Activated CD4-positive, alpha-beta memory T cell treated with anti-CD3 and anti-CD28 coated beads, Interleukin-2, amount 10 ng/mL, durations not matched to agents 7 days and 5 days (primary cell): ENCODE measurements at regions not wholly inside any gene's neighbourhood (a gene's known extent, or its start where the extent isn't known, plus 50 kb on each side); places are given as distances from the start of the nearest gene placed in this dataset.

Experiments
- CTCF ChIA-PET: fragments of 350-600 bp; sonication (Branson Sonifier 250); formaldehyde crosslinking; loops from one replicate; lab custom pipeline; 2021; ENCODE audit warnings: antibody characterized with exemption, inconsistent platforms; lab: Charles Lee
- POLR2A ChIA-PET: fragments of 350-600 bp; sonication (Branson Sonifier 250); formaldehyde crosslinking; loops from one replicate; lab custom pipeline; 2021; ENCODE audit warnings: antibody characterized with exemption; lab: Charles Lee
- DNase-seq: peaks from one replicate; pipeline ENCODE4 v3.0.0-alpha.2; 2020
- H3K27ac Mint-ChIP-seq: one replicate; pipeline ENCODE4 v1.8.0; 2021; ENCODE audit warnings: mild to moderate bottlenecking, mixed read lengths
- H3K27me3 Mint-ChIP-seq: one replicate; pipeline ENCODE4 v1.8.0; 2021; ENCODE audit warnings: mixed read lengths
- H3K36me3 Mint-ChIP-seq: one replicate; pipeline ENCODE4 v1.8.0; 2021; ENCODE audit warnings: low read depth, mixed read lengths
- H3K4me1 Mint-ChIP-seq: one replicate; pipeline ENCODE4 v1.8.0; 2021; ENCODE audit warnings: mixed read lengths
- H3K4me3 Mint-ChIP-seq: one replicate; pipeline ENCODE4 v1.8.0; 2021; ENCODE audit warnings: mild to moderate bottlenecking, mixed read lengths
- H3K9me3 Mint-ChIP-seq: one replicate; pipeline ENCODE4 v1.8.0; 2021; ENCODE audit warnings: mixed read lengths

DNA sequence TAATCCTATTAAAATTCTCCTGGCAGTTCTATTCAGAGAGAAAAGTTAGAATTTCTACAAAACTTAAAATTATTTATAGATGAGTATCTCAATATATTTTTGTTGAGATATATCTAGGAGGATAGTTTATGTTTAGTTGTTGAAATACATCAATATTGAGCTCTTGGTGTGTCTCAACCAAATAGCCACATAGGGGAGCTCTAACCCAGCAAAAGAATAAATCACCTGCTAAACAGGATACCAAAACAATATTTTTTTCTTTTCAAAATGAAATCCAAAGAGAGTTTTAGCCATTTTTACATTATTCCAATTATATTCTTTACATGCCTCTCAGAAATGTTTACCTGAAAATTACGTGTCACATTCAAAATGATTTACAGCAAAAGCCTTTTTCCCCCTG lies 954.7 kb downstream of the SLITRK6 start:
- POLR2A ChIA-PET, result no interaction called here
- Mint-ChIP-seq H3K4me3 (no peak overlapping the region), H3K9me3 (no peaks in the 10 kb centered on the region), H3K36me3 (no peaks in the 10 kb centered on the region), H3K27me3 (no peaks in the 10 kb centered on the region), H3K4me1 (no peaks in the 10 kb centered on the region), H3K27ac (no peak overlapping the region)
- CTCF ChIA-PET, result no interaction called here
- no peak for DNase-seq

DNA sequence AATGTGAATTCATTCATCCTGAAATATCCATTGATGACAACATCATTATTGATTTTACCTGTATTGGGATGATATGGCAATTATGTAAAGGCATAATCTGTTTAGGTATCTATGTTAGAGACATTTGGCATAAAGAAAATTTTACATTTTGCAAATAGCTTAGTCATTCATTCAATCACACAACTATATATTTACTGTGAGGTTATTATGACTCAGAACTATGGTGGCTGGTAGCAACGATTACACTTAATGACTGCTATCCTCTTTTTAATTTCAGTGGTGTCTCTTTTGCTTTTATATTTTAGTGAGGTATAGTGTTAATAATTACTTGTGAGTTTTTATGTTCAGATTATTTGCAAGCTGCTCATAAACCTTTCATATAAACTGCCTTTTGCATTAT lies 955.9 kb downstream of the SLITRK6 start:
- no peaks in the 10 kb centered on the region for H3K27me3 Mint-ChIP-seq
- H3K4me1 Mint-ChIP-seq, result no peaks in the 10 kb centered on the region
- no peak for DNase-seq
- H3K9me3 Mint-ChIP-seq, result no peaks in the 10 kb centered on the region
- ChIA-PET POLR2A (no interaction called here), CTCF (no interaction called here)
- no peak overlapping the region for H3K27ac Mint-ChIP-seq
- no peaks in the 10 kb centered on the region for H3K36me3 Mint-ChIP-seq
- no peak overlapping the region for H3K4me3 Mint-ChIP-seq

DNA sequence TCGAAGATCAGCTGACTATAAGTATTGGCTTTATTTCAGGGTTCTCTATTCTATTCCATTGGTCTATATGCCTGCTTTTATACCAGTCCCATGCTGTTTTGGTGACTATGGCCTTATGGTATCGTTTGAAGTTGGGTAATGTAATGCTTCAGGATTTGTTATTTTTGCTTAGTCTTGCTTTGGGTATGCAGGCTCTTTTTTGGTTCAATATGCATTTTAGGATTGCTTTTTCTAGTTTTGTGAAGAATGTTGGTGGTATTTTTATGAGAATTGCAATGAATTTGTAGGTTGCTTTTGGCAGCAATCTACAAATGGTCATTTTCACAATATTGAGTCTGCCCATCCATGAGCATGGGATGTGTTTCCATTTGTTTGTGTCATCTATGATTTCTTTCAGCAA lies 951.9 kb upstream of the SLITRK1 start:
- no peaks in the 10 kb centered on the region for H3K27me3 Mint-ChIP-seq
- ChIA-PET POLR2A (no interaction called here), CTCF (no interaction called here)
- no peaks in the 10 kb centered on the region for H3K4me1 Mint-ChIP-seq
- no peaks in the 10 kb centered on the region for H3K36me3 Mint-ChIP-seq
- H3K9me3 Mint-ChIP-seq, result no peaks in the 10 kb centered on the region
- DNase-seq, result no peak
- no peak overlapping the region for H3K4me3 Mint-ChIP-seq
- no peak overlapping the region for H3K27ac Mint-ChIP-seq

DNA sequence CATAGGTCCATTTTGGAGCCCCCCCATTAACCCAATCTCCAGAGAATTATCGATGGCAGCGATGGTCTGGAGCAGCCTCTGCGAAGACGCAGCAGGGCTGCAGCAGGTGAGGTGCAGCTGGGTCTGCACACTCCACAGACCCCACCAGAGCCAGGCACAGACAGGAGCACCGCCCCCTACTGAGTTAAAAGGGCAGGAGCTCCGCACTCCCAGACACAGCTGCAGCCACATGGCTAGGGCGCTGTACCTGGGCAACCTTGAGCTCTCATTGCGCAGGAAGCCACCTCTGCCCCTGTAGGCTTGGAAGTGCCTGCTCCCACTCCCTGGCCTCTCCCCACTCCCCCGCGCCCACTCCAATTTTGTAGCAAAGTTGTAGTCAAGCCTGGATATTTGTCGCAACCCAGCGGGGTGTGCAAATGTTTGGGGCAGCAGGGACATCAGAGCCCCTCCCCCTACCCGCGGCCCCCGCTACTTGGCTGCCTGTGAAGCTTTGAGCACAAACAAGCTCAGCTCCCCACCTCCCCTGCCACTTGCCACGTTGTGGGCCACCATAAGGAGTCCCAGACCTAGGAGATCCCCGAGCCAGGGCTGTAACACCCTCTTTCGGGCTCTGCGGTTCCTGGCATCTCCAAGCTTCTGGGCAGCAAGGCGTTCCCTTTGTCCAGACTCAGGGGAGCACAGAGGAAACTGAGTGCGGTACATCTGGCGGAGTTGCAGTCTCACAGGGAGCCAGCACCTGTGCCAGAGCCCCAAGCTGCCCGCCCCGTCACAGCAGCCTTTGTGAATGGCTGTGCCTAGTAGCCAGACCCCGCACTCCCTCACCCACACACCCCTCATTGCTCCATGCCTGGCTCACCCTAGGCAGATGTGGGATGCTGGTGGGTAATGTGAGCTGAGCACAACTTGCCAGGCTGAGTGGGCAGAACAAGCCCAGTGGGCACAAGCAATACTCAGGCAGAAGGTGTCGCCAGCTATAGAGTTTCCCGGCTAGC lies 949.7 kb upstream of the SLITRK1 start:
- H3K36me3 Mint-ChIP-seq, result no peaks in the 10 kb centered on the region
- H3K27ac Mint-ChIP-seq, result no peak overlapping the region
- H3K4me3 Mint-ChIP-seq, result no peak overlapping the region
- no peaks in the 10 kb centered on the region for H3K9me3 Mint-ChIP-seq
- H3K27me3 Mint-ChIP-seq, result no peaks in the 10 kb centered on the region
- POLR2A ChIA-PET, result no interaction called here
- H3K4me1 Mint-ChIP-seq, result no peaks in the 10 kb centered on the region
- no peak for DNase-seq
- CTCF ChIA-PET, result no interaction called here

DNA sequence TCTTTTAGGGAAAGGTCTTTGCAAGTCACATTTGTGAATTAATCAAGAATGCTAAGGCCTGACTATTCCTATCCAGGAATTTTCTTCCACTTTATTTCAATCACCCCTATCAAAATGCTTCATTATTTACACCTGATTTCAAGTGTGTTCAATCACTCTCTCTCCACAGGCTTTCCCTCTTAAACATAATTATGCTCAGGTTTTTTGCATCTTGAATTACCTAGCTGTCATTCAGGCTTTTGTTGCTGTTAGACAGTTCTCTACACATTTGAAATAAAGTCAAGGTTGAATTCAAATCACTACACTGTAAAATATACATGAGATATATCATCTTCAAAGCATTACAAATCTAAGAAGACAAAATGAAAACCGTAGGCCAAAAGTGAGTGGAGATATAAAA lies 941.3 kb upstream of the SLITRK1 start:
- POLR2A ChIA-PET, result no interaction called here
- H3K9me3 Mint-ChIP-seq, result no peaks in the 10 kb centered on the region
- no peak overlapping the region for H3K27ac Mint-ChIP-seq
- H3K4me3 Mint-ChIP-seq, result no peak overlapping the region
- DNase-seq, result no peak
- H3K4me1 Mint-ChIP-seq, result no peaks in the 10 kb centered on the region
- H3K36me3 Mint-ChIP-seq, result no peaks in the 10 kb centered on the region
- CTCF ChIA-PET, result no interaction called here
- H3K27me3 Mint-ChIP-seq, result no peaks in the 10 kb centered on the region

DNA sequence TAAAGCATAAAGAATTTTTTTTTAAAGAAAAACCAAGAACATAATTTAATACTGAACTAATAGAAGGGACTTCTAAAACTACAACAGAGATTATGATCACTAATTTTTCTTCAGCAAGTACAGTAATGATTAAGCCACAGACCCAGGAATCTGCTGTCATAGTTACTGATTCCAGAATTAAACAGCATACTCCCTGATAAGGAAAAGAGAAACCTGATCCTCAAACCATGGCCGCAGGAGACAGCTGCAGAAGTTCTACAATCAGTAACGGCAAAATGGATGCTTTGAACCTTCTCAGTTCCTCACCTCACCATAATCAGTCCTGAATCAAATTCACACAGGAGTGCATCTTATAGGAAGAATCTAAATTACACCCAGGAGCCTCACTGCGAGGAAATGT lies 939.0 kb upstream of the SLITRK1 start:
- H3K4me1 Mint-ChIP-seq, result no peaks in the 10 kb centered on the region
- no peak overlapping the region for H3K4me3 Mint-ChIP-seq
- H3K27ac Mint-ChIP-seq, result no peak overlapping the region
- no peaks in the 10 kb centered on the region for H3K9me3 Mint-ChIP-seq
- no peaks in the 10 kb centered on the region for H3K36me3 Mint-ChIP-seq
- POLR2A ChIA-PET, result no interaction called here
- no peak for DNase-seq
- CTCF ChIA-PET, result no interaction called here
- H3K27me3 Mint-ChIP-seq, result no peaks in the 10 kb centered on the region

DNA sequence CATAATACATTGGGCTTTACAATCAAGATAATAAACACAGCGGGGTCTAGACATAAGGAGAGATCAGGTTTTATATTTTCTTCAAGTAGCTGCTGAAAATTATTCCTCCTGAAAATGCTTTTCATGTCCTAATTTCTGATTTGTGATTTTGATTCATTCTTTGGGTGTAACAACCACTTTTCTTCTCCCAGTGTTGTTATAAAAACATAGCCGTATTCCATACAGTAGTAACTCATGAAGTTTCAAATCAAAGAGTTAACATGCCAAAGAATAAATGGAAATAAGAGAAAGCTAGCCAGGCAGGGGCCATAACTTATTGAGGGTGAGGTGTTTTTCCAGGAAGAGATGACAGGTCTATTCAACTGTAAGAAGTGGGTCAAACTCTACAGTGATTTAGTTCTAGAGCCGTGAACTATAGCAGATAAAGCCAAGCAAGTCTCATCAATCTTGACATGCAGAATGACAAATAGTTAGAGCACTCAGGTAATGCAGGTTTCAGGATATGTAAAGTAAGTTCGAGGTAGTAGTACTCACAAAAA lies 934.4 kb upstream of the SLITRK1 start:
- no peaks in the 10 kb centered on the region for H3K4me1 Mint-ChIP-seq
- ChIA-PET POLR2A (no interaction called here), CTCF (no interaction called here)
- H3K27ac Mint-ChIP-seq, result no peak overlapping the region
- no peak for DNase-seq
- H3K27me3 Mint-ChIP-seq, result no peaks in the 10 kb centered on the region
- no peaks in the 10 kb centered on the region for H3K9me3 Mint-ChIP-seq
- H3K36me3 Mint-ChIP-seq, result no peaks in the 10 kb centered on the region
- H3K4me3 Mint-ChIP-seq, result no peak overlapping the region

DNA sequence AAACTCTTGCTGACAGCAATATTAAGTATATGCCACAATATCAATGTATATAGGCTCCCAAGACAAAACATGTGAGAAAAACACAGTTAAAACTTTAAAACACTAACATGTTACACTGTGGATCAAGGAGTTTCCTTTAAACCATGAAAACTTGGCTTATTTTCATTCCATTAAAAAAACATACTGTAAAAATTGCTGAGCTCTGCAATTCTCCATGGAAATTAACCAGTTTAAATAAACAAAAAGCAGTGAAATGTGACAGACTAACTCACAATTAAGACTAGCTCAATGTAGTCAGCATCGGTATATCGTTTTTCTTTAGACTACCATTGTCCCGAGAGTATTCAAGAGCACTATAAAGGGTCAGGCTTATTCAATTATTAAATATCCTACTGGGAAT lies 930.5 kb upstream of the SLITRK1 start:
- Mint-ChIP-seq H3K4me1 (no peaks in the 10 kb centered on the region), H3K4me3 (no peak overlapping the region), H3K36me3 (no peaks in the 10 kb centered on the region), H3K27ac (no peak overlapping the region), H3K9me3 (no peaks in the 10 kb centered on the region), H3K27me3 (no peaks in the 10 kb centered on the region)
- DNase-seq, result no peak
- ChIA-PET POLR2A (no interaction called here), CTCF (no interaction called here)

DNA sequence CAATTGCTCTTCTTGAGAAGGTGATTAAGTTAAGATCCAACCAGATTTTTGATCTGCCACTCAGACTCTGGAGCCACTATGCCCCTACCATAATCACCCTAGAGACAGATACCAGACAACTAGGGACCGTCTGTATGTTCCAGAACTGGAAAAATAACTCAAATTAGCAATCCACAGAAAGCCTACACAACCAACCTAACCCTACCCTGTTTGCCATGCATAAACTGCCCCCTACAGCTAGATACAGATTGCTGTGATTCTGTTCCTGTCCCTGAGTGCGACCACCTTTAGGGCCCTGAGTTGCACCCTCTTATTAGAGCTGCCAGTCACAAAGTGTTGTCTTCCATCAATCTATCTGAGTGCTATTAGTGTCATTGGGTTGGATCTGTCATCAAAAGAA lies 929.8 kb upstream of the SLITRK1 start:
- no peak overlapping the region for H3K4me3 Mint-ChIP-seq
- CTCF ChIA-PET, result no interaction called here
- H3K27me3 Mint-ChIP-seq, result no peaks in the 10 kb centered on the region
- H3K9me3 Mint-ChIP-seq, result no peaks in the 10 kb centered on the region
- POLR2A ChIA-PET, result no interaction called here
- DNase-seq, result no peak
- H3K27ac Mint-ChIP-seq, result no peak overlapping the region
- no peaks in the 10 kb centered on the region for H3K4me1 Mint-ChIP-seq
- H3K36me3 Mint-ChIP-seq, result no peaks in the 10 kb centered on the region

DNA sequence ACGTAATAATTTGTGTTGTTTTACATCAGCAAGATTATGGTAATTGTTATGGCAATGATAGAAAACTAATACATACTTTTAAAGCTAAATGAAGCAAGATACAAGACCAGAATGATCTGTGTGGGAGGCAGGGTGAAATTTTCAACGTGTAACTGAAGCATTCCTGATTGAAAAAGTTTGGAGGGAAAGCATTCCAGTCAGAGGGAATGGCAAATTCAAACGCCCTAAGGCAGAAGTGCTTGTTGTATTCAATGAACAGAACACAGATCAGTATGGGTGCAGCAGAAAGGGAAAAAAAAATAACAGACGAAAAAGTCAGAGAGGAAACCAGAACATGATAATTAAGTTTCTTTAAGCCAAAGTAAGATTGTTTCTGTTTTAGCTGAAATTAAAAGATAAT lies 928.5 kb upstream of the SLITRK1 start:
- H3K4me3 Mint-ChIP-seq, result no peak overlapping the region
- no peak overlapping the region for H3K27ac Mint-ChIP-seq
- no peak for DNase-seq
- CTCF ChIA-PET, result no interaction called here
- no peaks in the 10 kb centered on the region for H3K27me3 Mint-ChIP-seq
- H3K4me1 Mint-ChIP-seq, result no peaks in the 10 kb centered on the region
- POLR2A ChIA-PET, result no interaction called here
- no peaks in the 10 kb centered on the region for H3K9me3 Mint-ChIP-seq
- H3K36me3 Mint-ChIP-seq, result no peaks in the 10 kb centered on the region

DNA sequence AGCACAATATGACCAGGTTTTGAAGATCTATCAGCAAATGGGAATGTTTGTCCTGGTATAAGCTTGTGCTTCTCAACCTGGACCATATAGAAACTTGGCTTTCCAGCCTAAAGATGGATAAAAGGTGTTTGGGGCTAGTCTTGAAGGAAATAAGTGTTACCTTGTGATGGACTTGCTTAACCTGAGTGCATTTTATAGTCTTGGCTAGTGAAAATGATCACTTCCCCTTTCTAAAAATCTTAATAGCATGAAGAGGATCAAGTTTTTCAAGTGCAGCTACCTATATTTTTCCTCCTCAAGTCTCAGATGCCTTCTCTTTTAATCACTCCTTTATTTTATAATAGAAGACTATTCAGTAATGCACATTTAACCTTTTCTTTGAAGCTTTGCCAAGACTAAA lies 919.8 kb upstream of the SLITRK1 start:
- Mint-ChIP-seq H3K4me3 (no peak overlapping the region), H3K36me3 (no peaks in the 10 kb centered on the region), H3K27ac (no peak overlapping the region), H3K9me3 (peaks cover 2% of the 10 kb centered on the region), H3K27me3 (no peaks in the 10 kb centered on the region), H3K4me1 (no peaks in the 10 kb centered on the region)
- CTCF ChIA-PET, result no interaction called here
- DNase-seq, result no peak
- POLR2A ChIA-PET, result no interaction called here

DNA sequence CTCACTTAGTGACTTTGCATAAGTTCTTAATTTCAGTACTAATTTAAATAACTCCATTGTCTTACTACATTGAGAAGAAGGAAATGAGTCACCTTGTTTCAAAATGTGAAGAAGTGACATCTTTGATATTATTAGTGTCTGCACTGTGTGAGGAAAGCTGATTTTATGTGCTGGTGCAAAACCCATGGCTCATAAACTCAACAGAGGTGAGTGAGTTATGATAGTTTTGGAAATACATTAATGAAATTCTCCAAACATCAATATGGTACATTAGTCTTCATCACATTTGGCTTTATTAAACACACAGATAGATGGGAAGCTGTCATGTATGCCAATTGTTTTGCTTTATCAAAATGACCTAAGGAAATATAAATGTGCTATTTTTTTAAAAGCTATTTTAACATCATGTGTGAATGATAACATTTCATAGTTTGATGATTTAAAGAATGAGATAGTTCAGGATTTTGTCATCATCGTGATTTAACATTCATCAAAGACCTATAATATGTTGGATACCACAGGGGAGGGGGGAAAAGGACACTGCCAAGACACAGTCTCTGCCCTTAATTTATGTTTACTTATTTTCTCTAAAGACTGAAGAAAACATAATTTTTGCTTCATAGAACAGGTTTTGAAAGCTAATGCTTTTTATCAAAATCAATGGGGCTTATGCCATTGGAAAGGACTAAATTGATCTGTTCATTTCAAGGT lies 902.3 kb upstream of the SLITRK1 start:
- no peak for DNase-seq
- no peak overlapping the region for H3K4me3 Mint-ChIP-seq
- CTCF ChIA-PET, result no interaction called here
- H3K27me3 Mint-ChIP-seq, result no peaks in the 10 kb centered on the region
- H3K9me3 Mint-ChIP-seq, result peaks cover 8% of the 10 kb centered on the region
- no peak overlapping the region for H3K27ac Mint-ChIP-seq
- H3K4me1 Mint-ChIP-seq, result no peaks in the 10 kb centered on the region
- no peaks in the 10 kb centered on the region for H3K36me3 Mint-ChIP-seq
- POLR2A ChIA-PET, result no interaction called here

DNA sequence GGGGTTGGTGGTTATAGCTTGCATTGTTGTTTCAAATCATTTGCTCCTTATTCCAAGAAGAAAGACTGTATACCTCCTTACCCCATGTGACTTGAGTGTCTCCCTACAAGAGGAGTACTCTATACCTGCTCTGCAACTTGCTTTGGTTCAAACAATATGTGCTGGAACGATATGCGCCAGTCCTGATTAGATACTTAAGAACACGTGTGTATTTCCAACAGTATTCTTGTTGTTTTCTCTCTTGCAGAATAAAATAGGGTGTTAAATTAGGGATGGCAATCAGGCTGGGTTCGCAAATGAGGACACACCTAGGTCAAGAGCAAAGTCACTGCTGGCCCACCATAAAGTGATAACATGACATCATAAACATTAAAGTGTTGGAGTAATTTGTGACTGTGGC lies 895.0 kb upstream of the SLITRK1 start:
- Mint-ChIP-seq H3K36me3 (no peaks in the 10 kb centered on the region), H3K27ac (no peak overlapping the region), H3K9me3 (no peaks in the 10 kb centered on the region), H3K4me1 (no peaks in the 10 kb centered on the region), H3K4me3 (no peak overlapping the region), H3K27me3 (no peaks in the 10 kb centered on the region)
- DNase-seq, result no peak
- CTCF ChIA-PET, result no interaction called here
- POLR2A ChIA-PET, result no interaction called here
